C1 segment of cervical spinal cord (tissue), 14 donors: ENCODE measurements at regions not wholly inside any gene's neighbourhood (a gene's known extent, or its start where the extent isn't known, plus 50 kb on each side); places are given as distances from the start of the nearest gene placed in this dataset.
"Not testable (repeated sequence)": the region's sequence is repeated elsewhere in the genome, so short reads cannot be mapped to it uniquely, and the experiment has no call there.

Experiments used
- DNase-seq, 14 donors: peaks; one replicate each; lab custom pipeline; 2025; lab: John Stamatoyannopoulos, UW

- DNase-seq, result no peak
Measured at GRCh38 chr13:38415233-38415632, 65.6 kb downstream of the UFM1 start.

DNA sequence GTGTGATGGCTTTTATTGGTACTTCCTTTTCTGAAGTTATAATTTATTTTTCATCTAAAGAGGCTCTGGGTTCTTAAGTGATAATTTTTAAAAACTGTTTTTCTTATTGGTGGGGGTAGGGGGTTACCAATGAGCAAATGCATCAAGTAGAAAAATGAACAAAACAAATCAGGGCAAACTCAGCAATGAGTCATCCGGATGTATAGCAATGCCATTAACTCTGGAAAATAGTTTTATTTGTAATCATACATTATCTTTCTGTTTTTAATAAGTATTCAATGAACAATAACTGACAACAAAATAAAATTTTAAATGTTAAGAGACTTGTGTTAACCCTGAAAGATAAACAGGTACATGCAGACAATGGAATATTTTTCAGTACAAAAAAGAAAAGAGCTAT lies 67.6 kb downstream of the UFM1 start:
- no peak for DNase-seq

DNA sequence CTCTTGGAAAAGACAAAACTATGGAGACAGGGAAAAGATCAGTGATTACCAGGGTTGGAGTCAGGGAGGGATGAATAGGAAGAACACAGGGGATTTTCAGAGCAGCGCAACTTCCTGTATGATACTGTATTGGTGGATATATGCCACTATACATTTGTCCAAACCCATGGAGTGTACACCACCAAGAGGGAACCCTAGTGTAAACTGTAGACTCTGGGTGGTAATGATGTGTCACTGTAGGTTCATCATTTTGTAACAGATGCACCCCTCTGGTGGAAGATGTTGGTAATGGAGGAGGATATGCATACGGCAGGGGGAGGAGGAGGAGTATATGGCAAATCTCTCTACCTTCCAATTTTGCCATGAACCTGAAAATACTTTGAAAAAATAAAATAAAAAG lies 68.1 kb downstream of the UFM1 start:
- no peak for DNase-seq

- DNase-seq, result no peak
Measured at GRCh38 chr13:38418286-38418685, 68.6 kb downstream of the UFM1 start.

DNA sequence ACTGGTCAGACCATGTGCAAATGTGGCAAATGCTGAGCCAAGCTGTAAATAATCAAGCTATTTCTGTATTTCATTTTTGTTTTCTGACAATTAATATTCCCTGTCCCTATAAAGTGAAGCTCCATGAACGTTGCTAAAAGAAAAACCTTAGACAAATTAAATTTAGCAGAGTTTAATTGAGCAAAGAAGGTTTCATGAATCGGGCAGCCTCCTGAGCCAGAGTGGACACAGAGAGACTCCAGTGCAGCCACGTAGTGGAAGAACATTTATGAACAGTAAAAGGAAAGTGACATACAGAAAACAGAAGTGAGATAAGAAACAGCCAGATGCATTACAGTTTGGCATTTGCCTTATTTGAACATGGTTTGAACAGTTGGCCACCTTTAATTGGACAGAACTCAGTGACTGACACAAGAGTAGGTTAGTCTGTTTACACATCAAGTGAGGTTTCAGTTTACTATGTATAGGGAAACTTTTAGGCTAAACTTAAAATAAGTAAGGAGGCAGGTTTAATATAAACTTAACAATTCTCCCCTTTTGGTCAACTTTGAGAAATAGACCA lies 69.7 kb downstream of the UFM1 start:
- no peak for DNase-seq

GRCh38 chr13:38421590-38422560 lies 72.2 kb downstream of the UFM1 start:
- DNase-seq, result no peak

DNA sequence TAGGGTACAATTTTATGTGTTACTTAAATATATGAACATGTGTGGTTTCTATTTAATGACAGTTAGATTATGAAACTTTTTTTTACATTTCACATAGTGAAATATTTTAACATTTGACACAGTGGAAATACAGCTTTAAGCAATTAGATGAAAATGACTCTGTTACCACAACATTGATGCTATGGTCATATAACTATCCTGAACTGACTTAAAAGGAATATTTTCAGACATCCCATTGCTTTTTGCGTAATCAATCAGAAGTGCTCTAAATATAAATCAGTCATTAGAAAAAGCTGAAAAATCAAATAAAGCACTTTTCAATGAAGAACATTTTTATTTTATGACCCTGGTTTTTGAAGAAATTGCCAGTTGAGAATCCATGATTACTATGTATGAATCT lies 80.3 kb downstream of the UFM1 start:
- DNase-seq, result no peak

DNA sequence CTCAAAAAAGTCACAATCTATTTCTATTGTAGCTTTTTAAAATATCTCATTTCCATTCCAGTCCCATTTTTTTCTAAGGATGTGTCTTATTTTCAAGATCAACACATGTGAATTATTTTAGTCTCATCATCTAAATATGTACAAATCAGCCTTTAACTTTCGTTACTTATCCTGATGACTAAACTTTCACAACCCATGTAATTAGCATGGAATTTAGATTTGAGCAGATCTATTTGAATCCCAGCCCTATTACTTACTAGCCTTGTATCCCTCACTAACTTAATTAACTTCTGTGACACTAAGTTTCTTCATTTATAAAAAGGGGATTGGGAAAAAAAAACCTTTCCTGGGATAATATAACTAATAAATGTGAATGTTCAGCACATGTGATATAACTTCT lies 81.1 kb downstream of the UFM1 start:
- no peak for DNase-seq

DNA sequence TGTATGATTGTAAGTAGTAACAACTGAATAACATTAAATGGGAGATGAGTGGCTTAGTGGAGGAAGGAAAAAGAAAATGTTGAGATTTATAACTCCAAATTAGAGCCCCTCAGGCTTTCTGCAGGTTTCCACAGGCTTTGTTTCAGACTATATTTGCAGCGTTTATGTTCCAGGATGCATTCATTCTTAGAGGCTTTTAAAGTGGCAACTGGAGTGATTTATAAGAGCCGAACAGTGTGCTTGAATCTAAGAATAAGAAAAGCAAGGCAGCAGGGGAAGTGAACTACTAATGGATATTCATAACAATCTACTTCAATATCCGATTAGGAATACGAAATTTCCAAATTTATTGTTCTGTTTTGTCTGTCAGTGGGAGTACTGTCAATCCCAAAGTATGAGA lies 91.0 kb downstream of the UFM1 start:
- no peak for DNase-seq

- DNase-seq, result no peak
Measured at GRCh38 chr13:38444904-38445303, 95.3 kb downstream of the UFM1 start.

DNA sequence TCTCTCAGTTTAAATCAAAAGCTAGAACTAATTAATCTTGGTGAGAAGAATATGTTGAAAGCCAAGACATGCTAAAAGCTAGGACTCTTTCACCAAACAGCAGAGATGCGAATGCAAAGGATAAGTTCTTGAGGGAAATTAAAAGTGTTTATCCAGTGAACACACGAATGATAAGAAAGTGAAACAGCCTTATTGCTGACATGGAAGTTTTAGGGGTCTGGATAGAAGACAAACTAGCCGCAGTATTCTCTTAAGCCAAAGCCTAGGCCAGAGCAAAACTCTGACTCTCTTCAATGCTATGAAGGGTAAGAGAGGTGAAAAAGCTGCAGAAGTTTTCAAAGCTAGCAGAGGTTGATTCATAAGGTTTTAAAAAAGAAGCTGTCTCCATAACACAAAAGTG lies 103.0 kb downstream of the UFM1 start:
- DNase-seq, result no peak

DNA sequence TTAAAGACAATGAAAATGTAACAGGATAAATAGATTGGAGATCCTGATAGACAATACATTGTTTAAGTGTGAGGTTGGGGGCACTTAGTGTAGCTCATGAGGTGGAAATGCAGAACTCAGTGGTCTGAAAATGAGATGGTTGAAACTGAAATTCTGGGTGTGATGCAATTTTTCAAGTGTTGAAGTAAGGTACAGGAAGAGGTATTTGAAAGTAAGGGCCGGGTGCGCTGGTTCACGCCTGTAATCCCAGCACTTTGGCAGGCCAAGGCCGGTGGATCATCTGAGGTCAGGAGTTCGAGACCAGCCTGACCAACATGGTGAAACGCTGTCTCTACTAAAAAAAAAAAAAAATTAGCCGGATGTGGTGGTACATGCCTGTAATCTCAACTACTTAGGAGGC lies 113.0 kb downstream of the UFM1 start:
- no peak for DNase-seq

DNA sequence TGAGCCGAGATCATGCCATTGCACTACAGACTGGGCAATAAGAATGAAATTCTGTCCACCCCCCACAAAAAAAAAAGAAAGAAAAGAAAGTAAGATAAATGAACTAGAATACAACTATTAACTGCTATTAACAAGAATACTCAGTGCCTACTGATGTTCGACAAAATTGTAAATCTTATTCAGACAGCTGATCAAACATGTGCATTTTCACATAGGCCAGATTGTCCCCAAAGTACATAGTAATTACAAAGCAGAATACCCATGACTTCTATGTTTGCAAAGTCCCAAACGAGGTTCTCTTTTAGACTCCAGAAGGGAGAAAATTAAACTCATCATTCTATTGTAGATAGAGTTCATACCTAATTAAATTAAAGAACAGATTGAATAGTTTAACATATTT lies 113.4 kb downstream of the UFM1 start:
- DNase-seq, result no peak

- not testable (repeated sequence) for DNase-seq
Measured at GRCh38 chr13:38472411-38472810, 122.8 kb downstream of the UFM1 start.

DNA sequence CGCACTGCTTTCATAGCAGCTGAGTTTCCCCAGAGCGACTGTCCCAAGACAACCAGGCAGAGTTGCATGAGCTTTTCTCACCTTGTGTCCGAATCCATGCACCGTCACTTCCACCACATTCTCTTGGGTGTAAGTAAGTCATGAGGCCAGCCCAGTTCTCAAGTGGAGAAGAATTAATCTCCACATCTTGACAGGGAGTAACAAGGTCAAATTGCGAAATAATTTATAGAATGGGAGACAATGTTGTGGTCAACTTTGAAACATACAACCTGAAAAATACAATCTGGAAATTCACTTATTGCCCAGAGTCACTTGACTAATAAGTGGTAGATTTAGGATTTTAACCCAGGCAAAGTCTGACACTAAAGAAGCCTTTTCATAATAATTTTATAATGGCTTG lies 123.7 kb downstream of the UFM1 start:
- no peak for DNase-seq

DNA sequence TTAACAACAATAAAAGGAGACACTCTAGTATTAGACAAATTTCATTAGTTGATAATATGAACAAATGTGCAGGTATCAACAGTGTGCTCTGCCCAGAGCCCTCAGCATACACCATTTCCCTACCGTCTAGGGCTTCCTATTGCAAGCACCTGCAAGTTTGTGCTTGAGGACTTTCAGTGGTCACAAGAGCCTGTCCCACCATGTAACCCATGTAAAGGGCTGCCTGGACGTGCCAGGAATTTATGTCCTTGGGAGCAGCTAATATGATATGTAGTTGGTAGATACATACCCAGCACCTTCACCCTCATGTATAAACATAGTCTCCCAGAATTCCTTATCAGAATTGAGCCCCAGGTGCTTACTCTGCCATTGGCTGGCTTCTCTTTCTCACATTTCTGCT lies 128.0 kb downstream of the UFM1 start:
- DNase-seq, result no peak

DNA sequence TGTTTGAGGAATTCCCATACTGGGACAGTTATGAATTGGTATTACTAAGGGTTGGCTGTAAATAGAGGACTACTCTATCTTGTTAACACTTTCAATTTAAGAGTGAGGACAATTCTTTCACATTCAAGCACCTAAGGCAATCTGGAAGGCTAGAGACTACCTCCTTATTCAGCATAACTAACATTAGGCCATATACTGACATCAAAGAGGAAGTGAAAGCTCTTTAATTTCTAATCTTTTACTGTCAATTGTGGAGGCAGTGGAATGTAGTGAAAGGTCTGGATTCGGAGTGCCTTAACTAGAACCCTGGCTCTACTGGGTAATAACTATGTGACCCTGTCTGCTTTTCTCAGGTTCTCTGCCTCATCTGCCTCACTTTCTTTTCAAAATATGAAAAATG lies 134.0 kb downstream of the UFM1 start:
- DNase-seq, result no peak

DNA sequence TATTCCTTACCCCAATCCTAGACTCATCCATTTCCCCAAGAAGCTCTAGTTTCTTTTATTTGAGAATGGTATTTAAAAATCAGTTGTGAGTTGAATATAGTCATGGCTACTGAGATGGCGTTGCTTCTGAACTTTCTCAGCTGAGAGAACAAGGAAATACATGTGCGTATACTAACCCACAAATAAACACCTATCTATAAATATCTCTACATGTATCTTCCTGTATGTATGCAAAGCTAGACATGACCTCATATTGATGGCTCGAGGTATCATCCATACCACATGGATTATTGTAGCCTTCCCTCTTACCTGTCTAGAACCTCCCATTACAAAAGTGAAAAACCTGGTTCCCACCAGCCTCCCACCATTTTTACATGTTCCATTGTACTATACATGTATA lies 141.0 kb downstream of the UFM1 start:
- DNase-seq, result no peak

- DNase-seq, result no peak
Measured at GRCh38 chr13:38494445-38494844, 144.8 kb downstream of the UFM1 start.

DNA sequence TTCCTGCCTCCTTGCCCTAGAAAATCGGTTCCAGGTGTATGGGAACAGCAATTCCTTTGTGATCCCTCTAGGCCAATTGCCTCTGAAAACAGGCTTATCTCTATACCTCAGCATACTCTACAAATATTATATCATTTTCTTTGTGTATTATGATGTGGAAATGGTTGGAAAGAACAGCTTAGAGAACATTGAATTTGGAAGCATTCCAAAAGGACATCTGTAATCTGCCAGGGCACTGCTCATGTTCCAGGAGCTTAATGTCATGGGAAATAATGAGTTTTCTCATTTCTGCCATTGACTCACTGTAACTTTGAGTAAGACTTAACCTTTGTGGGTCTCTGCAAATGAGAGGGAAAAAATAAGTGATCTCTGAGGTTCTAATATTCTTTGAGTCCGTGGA lies 147.3 kb downstream of the UFM1 start:
- no peak for DNase-seq

DNA sequence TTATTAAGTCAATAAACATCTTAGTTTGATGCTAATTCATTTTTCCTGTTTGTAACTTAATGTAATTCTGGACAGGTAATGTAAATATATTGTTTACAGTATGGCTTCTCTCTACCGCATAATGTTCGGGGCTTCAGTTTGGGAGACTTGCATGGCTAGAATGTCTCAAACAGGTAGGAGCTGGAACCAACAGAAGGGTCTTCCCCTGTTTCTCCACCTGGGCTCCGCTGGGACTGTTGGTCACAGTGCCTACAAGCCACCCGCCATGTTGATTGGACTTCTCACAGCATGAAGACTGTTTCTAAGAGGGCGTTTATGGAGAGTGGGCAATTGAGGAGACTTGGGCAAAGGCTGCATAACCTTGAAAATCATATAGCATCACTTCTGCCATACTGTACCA lies 148.6 kb downstream of the UFM1 start:
- no peak for DNase-seq

- no peak for DNase-seq
Measured at GRCh38 chr13:38514575-38514974, 164.9 kb downstream of the UFM1 start.

- no peak for DNase-seq
Measured at GRCh38 chr13:38518328-38518727, 168.5 kb upstream of the FREM2 start.
